Cardiac fibroblast (primary cell): ENCODE measurements at regions not wholly inside any gene's neighbourhood (a gene's known extent, or its start where the extent isn't known, plus 50 kb on each side); places are given as distances from the start of the nearest gene placed in this dataset.
"Not testable (repeated sequence)": the region's sequence is repeated elsewhere in the genome, so short reads cannot be mapped to it uniquely, and the experiment has no call there.

ENCODE experiments used
- DNase-seq, 2 donors: peaks; one replicate each; pipeline versions ENCODE4 v3.0.0 to v3.0.0-alpha.2; 2010; ENCODE audit warnings: low read depth in 2 of 2
- H3K4me3 ChIP-seq, 2 donors: replicated peaks in 1 of 2; 1 replicate in 1 of 2; 2 replicates in 1 of 2; pipeline ENCODE4 v1.5.1; 2011; ENCODE audit warnings: low read depth in 2 of 2, low read length in 2 of 2, mild to moderate bottlenecking in 2 of 2, moderate library complexity in 1 of 2
- TF ChIP-seq, protein P1 (sequence below): IDR thresholded peaks from one replicate; pipeline ENCODE4 v1.5.1; 2011; ENCODE audit warnings: low read depth, mild to moderate bottlenecking, low read length, inconsistent platforms

DNA sequence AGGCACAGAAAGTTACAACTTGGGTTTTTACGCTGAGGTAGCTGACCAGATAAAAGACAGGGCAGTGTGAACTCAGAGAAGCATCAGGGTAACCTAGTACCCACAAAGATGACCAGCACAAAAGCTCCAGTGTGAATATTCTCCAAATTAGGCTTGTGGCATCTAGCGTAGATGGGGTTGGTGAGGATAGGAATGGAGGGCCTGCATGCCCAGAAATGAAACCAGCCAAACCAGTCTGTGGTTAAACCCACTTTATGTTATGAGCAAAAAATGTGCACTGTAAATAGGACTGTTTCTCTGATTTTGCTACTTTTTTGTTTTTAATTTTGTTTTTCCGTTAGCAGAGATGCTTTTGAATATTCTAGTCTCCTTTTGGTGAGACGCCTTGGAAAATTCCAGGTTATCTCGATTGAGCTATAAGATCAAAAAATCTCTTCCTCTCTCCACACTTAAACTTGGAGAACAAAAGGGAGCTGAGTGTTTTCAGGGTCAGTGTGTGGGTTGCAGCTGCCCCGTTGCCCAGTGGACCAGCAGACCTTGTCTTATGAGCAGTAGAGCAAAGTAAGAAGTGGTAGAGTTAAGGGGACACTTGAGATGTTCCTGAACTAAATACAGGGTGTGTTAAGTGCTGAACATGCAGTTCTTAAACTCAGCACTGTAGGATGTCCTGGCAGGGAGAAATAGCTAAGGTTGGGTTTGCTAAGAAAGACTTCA, 132.9 kb downstream of the C3orf38 start:
- no peak for DNase-seq
- no peak overlapping the region for H3K4me3 ChIP-seq
- TF ChIP-seq, protein P1, sequence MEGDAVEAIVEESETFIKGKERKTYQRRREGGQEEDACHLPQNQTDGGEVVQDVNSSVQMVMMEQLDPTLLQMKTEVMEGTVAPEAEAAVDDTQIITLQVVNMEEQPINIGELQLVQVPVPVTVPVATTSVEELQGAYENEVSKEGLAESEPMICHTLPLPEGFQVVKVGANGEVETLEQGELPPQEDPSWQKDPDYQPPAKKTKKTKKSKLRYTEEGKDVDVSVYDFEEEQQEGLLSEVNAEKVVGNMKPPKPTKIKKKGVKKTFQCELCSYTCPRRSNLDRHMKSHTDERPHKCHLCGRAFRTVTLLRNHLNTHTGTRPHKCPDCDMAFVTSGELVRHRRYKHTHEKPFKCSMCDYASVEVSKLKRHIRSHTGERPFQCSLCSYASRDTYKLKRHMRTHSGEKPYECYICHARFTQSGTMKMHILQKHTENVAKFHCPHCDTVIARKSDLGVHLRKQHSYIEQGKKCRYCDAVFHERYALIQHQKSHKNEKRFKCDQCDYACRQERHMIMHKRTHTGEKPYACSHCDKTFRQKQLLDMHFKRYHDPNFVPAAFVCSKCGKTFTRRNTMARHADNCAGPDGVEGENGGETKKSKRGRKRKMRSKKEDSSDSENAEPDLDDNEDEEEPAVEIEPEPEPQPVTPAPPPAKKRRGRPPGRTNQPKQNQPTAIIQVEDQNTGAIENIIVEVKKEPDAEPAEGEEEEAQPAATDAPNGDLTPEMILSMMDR, result no peak

DNA sequence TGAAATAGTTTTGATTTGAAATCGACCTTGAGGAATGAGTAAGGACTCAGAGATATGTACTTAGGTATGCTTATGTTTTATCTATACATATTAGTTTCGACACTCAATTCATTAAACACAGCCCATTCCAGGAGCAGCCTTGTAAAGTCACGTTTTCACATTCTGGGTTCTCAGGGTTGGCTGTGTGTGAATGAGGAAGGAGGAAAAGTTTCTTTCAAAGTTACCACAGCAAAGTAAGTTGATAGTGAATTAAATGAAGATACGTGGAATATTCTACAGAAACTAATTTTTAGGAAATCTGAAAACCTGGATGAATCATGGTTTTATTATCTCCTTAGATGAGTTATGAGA, 133.5 kb downstream of the C3orf38 start:
- DNase-seq, result no peak
- no peak overlapping the region for H3K4me3 ChIP-seq
- TF ChIP-seq, protein P1, result no peak

DNA sequence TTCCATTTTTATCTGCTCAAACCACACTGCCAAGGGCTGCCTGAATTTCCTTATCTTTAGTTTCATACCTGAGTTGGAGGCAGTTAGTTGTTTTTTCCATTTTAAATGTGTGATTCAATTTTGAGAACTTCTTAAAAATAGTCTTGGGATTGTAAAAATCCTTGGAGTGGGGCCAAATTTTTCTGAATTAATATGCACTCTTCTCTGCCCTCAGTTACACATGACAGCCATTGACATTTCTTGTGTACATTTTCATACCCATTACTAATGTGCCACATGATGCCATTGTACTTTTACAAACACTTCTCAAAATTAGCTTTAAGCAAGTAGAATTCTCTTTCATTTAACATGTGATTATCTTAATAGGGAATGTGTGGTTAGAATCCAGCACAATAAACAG, 141.7 kb downstream of the C3orf38 start:
- no peak overlapping the region for H3K4me3 ChIP-seq
- TF ChIP-seq, protein P1, result no peak
- no peak for DNase-seq

DNA sequence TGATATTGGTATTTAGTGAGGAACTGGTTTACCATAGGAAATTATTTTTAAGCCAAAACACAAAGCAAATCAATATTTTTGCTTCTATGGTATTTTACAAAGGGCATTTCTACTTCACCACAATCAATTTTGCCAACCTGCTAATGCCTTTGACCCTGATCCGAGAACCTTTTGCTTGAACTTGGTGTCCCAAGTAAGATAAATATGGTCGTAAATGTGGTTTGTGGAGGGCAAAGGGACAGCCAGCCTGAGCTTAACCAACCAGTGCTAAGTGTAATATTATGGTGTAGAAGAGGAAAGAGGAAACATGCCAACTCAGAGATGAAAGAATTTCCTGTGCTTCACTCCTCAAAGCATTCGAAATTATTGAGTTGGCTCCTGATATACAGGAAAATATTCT, 148.4 kb downstream of the C3orf38 start:
- TF ChIP-seq, protein P1, result no peak

DNA sequence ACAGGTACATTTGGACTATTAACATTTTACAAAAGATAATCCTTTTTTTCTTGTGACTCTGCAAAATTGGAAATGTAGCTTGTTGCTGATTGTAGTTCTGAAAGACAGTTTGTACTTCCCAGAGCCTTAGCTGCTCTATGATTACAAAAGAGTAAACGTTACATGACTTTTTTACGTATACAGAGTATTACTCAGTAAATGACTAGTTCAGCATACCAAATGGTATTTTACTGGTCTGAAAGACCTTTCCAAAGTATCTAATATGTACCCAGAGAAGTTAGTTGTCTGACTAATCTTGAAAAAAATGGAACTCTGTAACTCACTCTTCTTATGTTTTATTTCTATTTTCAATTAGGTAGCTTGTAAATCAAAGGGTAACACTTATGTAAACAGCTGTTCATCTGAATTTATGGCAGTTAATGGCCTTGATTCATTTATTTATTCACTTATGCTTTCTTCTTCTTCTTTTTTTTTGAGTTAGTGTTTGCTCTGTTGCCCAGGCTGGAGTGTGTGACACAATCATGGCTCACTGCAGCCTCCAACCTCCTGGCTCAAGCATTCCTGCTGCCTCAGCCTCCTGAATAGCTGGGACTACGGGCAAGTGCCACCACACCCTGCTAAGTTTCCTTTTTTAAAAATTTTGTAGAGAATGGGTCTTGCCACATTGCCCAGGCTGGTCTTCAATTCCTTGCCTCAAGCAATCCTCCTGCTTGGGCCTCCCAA, 151.7 kb downstream of the C3orf38 start:
- DNase-seq, result peak in 1 of 2 donors; percentile 45
- no peak overlapping the region for H3K4me3 ChIP-seq
- TF ChIP-seq, protein P1, result no peak

More for the DNA sequence above, 148.4 kb downstream of the C3orf38 start:
- peak in 1 of 2 donors; percentile 3 for DNase-seq
- no peak overlapping the region for H3K4me3 ChIP-seq

DNA sequence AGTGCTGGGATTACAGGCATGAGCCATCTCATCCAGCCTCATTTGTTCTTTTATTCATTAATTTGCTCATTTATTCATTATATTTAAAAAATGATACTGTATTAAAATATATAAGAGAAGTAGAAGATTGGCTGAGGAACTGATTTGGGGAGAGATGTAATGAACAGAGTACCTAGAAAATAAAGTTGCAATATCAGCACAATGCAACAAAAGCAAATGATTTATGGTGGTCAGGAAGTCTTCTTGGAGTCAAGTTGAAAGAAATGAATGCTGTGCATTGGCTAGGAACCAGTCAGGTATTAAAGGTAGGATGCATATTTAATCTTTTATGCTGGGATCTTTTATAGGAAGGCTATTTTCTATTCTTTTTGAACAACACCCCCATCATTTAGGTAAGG, 152.2 kb downstream of the C3orf38 start:
- DNase-seq, result no peak
- TF ChIP-seq, protein P1, result no peak
- no peak overlapping the region for H3K4me3 ChIP-seq

DNA sequence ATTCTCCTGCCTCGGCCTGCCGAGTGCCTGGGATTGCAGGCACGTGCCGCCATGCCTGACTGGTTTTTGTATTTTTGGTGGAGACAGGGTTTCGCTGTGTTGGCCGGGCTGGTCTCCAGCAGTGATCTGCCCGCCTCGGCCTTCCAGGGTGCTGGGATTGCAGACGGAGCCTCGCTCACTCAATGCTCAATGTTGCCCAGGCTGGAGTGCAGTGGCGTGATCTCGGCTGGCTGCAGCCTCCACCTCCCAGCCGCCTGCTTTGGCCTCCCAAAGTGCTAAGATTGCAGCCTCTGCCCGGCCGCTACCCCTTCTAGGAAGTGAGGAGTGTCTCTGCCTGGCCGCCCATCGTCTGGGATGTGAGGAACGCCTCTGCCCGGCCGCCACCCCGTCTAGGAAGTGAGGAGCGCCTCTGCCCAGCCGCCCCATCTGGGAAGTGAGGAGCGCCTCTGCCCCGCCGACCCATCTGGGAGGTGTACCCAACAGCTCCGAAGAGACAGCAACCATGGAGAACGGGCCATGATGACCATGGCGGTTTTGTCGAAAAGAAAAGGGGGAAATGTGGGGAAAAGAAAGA, 153.7 kb downstream of the C3orf38 start:
- not testable (repeated sequence) for H3K4me3 ChIP-seq, DNase-seq
